HG03064 (cell line): ENCODE measurements at regions not wholly inside any gene's neighbourhood (a gene's known extent, or its start where the extent isn't known, plus 50 kb on each side); places are given as distances from the start of the nearest gene placed in this dataset.
"Not testable (repeated sequence)": the region's sequence is repeated elsewhere in the genome, so short reads cannot be mapped to it uniquely, and the experiment has no call there.

Experiments
- ATAC-seq: cut with Tn5 transposase; IDR thresholded peaks from one replicate; pipeline ENCODE4 v1.9.1; 2021; ENCODE audit warnings: low read depth; ENCODE audit not compliant: unreplicated experiment

GRCh38 chr11:38095268-38095667 is 1497.2 kb upstream of the RAG2 start:
- ATAC-seq = no peak

GRCh38 chr11:38089726-38090125 is 1491.7 kb upstream of the RAG2 start:
- no peak for ATAC-seq

- no peak for ATAC-seq
Measured at GRCh38 chr11:38060920-38061319, 1462.9 kb upstream of the RAG2 start.

- no peak for ATAC-seq
Measured at GRCh38 chr11:38060136-38060535, 1462.1 kb upstream of the RAG2 start.

- no peak for ATAC-seq
Measured at GRCh38 chr11:38046571-38047135, 1448.6 kb upstream of the RAG2 start.

- ATAC-seq = no peak
Measured at GRCh38 chr11:38043060-38043459, 1445.0 kb upstream of the RAG2 start.

GRCh38 chr11:38038777-38039176 is 1440.7 kb upstream of the RAG2 start:
- no peak for ATAC-seq

- ATAC-seq = no peak
Measured at GRCh38 chr11:38019072-38019775, 1421.2 kb upstream of the RAG2 start.

GRCh38 chr11:38014405-38014804 is 1416.4 kb upstream of the RAG2 start:
- no peak for ATAC-seq

GRCh38 chr11:38013157-38013556 is 1415.1 kb upstream of the RAG2 start:
- ATAC-seq = no peak

- no peak for ATAC-seq
Measured at GRCh38 chr11:38011496-38011895, 1413.5 kb upstream of the RAG2 start.

- ATAC-seq = no peak
Measured at GRCh38 chr11:38009932-38010331, 1411.9 kb upstream of the RAG2 start.

GRCh38 chr11:38006466-38006865 is 1408.4 kb upstream of the RAG2 start:
- ATAC-seq = no peak

GRCh38 chr11:38005597-38005996 is 1407.6 kb upstream of the RAG2 start:
- no peak for ATAC-seq

- ATAC-seq = no peak
Measured at GRCh38 chr11:37999171-37999570, 1401.1 kb upstream of the RAG2 start.

- no peak for ATAC-seq
Measured at GRCh38 chr11:37995886-37996285, 1397.8 kb upstream of the RAG2 start.

- ATAC-seq = no peak
Measured at GRCh38 chr11:37988031-37988430, 1390.0 kb upstream of the RAG2 start.

- ATAC-seq = no peak
Measured at GRCh38 chr11:37984991-37985390, 1387.0 kb upstream of the RAG2 start.

- ATAC-seq = no peak
Measured at GRCh38 chr11:37978647-37979046, 1380.6 kb upstream of the RAG2 start.

GRCh38 chr11:37973941-37974340 is 1375.9 kb upstream of the RAG2 start:
- no peak for ATAC-seq

- no peak for ATAC-seq
Measured at GRCh38 chr11:37972691-37973090, 1374.7 kb upstream of the RAG2 start.

GRCh38 chr11:37969336-37969735 is 1371.3 kb upstream of the RAG2 start:
- ATAC-seq = not testable (repeated sequence)

- no peak for ATAC-seq
Measured at GRCh38 chr11:37968148-37968547, 1370.1 kb upstream of the RAG2 start.
